Esophagus squamous epithelium (tissue), 5 donors: ENCODE measurements at regions not wholly inside any gene's neighbourhood (a gene's known extent, or its start where the extent isn't known, plus 50 kb on each side); places are given as distances from the start of the nearest gene placed in this dataset.
"Not testable (repeated sequence)": the region's sequence is repeated elsewhere in the genome, so short reads cannot be mapped to it uniquely, and the experiment has no call there.

Experiments
- DNase-seq: peaks from one replicate; lab custom pipeline; 2025; lab: John Stamatoyannopoulos, UW
- H3K27ac ChIP-seq, 4 donors: fragments of 200-600 bp; sonication (generic); one replicate each; pipeline ENCODE4 v1.5.1; 2016 to 2019; ENCODE audit warnings: mild to moderate bottlenecking in 1 of 4
- H3K27me3 ChIP-seq, 4 donors: fragments of 200-600 bp; sonication (generic); 1 replicate in 3 of 4; 2 replicates in 1 of 4; pipeline versions ENCODE4 v1.5.1 to v1.6.0; 2017 to 2021; ENCODE audit warnings: antibody characterized with exemption in 1 of 4
- H3K36me3 ChIP-seq, 3 donors: fragments of 200-600 bp; sonication (generic); one replicate each; pipeline ENCODE4 v1.5.1; 2016 to 2019
- H3K4me1 ChIP-seq, 3 donors: fragments of 200-600 bp; sonication (generic); one replicate each; pipeline ENCODE4 v1.5.1; 2017 to 2019
- H3K4me3 ChIP-seq, 4 donors: fragments of 200-600 bp; sonication (generic); 1 replicate in 3 of 4; 2 replicates in 1 of 4; pipeline ENCODE4 v1.5.1; 2016 to 2019; ENCODE audit warnings: mild to moderate bottlenecking in 2 of 4, moderate library complexity in 1 of 4
- H3K9me3 ChIP-seq, 3 donors: fragments of 200-600 bp; sonication (generic); one replicate each; pipeline ENCODE4 v1.5.1; 2016 to 2019
- WGBS, 2 donors: methylation state at CpG; one replicate each; pipeline ENCODE4 v1.1.5; 2018; 5-methylcytosine and 5-hydroxymethylcytosine counted together
- intact Hi-C: fragments of 100-400 bp; cut with DNase I; formaldehyde crosslinking; loops from one replicate; pipeline ENCODE4 v1.15.0; 2022
- TF ChIP-seq, protein P1 (sequence below), 6 experiments: fragments of 450-650 bp in 4 of 6; fragments of 200-600 bp in 2 of 6; sonication (generic) in 2 of 6; IDR thresholded peaks; one replicate each; pipeline ENCODE4 v1.5.1; 2016 to 2019; ENCODE audit warnings: antibody characterized with exemption in 6 of 6, mild to moderate bottlenecking in 4 of 6, moderate library complexity in 4 of 6
- donor health status: DM: yes; HTN: yes; CAD: no.

DNA sequence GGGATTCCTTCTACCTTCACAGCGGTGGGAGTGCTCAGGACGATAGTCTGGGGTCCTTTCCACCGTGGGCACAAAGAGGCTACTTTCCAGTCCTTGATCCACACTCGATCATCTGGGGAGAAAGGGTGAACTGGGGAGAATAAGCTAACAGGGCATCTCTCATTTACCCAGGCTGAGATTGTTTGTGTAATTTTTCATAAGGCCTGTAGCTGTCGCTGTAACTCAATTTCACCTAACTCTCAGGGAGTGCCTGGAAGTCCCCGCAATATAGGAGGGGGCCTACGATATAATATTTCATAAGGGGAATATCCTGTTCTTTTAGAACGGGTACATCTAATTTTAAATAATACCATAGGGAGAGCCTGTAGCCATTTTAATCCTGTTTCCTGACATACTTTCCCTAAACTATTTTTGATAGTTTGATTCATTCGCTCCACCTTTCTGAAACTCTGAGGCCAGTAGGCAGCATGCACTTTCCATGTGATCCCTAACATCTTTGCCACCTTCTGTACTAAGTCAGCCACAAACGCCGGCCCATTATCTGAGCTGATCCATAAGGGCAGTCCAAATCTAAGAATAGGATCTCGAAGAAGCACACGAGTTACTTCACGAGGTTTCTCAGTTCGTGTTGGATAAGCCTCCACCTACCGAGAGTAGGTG lies 127.2 kb upstream of the CCZ1B start:
- H3K27ac ChIP-seq, result peak overlapping the region; percentile 55 to 84 (median 62)
- 14 to 46% methylated on average over 14 of the region's 16 CpGs for WGBS, 2 donors
- intact Hi-C loops, H3K27me3 ChIP-seq, DNase-seq, H3K9me3 ChIP-seq, H3K36me3 ChIP-seq: not testable (repeated sequence)
- peak overlapping the region in 2 of 4 donors; percentile 34 to 52 for H3K4me3 ChIP-seq
- H3K4me1 ChIP-seq, result peaks cover 0 to 45% (median 4%) of the 10 kb centered on the region in 3 donors
- TF ChIP-seq, protein P1, sequence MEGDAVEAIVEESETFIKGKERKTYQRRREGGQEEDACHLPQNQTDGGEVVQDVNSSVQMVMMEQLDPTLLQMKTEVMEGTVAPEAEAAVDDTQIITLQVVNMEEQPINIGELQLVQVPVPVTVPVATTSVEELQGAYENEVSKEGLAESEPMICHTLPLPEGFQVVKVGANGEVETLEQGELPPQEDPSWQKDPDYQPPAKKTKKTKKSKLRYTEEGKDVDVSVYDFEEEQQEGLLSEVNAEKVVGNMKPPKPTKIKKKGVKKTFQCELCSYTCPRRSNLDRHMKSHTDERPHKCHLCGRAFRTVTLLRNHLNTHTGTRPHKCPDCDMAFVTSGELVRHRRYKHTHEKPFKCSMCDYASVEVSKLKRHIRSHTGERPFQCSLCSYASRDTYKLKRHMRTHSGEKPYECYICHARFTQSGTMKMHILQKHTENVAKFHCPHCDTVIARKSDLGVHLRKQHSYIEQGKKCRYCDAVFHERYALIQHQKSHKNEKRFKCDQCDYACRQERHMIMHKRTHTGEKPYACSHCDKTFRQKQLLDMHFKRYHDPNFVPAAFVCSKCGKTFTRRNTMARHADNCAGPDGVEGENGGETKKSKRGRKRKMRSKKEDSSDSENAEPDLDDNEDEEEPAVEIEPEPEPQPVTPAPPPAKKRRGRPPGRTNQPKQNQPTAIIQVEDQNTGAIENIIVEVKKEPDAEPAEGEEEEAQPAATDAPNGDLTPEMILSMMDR (IDR thresholded peaks at IDR 0.05), result peak in 5 of 6 experiments; percentile 14 to 58 (median 32)

DNA sequence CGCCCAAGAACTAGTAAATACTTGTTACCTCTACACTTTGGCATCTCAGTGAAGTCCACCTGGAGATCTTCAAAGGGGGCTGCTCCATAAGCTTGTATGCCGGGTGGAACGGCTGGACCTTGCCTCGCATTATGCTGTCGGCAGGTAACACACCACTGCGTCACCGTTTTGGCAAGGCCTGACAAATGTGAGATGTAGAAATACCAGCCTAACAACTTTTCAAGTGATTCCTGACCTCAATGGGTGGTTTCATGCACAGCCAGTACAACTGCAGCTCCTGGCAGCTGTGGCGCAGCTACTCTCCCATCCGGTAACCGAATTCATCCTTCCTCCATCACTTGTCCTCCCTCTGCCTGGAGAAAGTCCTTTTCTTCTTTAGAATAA lies 127.7 kb upstream of the CCZ1B start:
- DNase-seq, H3K36me3 ChIP-seq, intact Hi-C loops, H3K9me3 ChIP-seq, H3K27me3 ChIP-seq: not testable (repeated sequence)
- 36 to 51% methylated on average over 5 to 10 of the region's 10 CpGs for WGBS, 2 donors
- peaks cover 0 to 45% (median 4%) of the 10 kb centered on the region in 3 donors for H3K4me1 ChIP-seq
- peak overlapping the region; percentile 55 to 84 (median 62) for H3K27ac ChIP-seq
- peak overlapping the region in 2 of 4 donors; percentile 34 to 52 for H3K4me3 ChIP-seq

DNA sequence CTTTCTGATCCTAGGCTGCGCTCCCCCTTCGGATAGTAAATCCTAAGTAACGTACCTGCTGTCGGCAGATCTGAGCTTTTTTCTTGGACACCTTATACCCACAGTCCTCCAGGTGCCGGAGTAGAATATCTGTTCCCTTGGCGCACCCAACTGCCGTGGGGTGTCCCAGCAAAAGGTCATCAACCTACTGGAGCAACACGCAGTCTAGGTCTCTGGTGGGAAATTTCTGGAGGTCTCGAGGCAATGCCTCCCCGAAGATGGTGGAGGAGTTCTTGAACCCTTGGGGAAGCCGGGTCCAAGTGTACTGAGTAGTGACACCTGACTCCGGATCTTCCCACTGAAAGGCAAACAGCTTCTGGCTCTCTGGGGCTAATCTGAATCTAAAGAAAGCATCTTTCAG lies 129.3 kb upstream of the CCZ1B start:
- peaks cover 0 to 39% (median 4%) of the 10 kb centered on the region in 3 donors for H3K4me1 ChIP-seq
- H3K27ac ChIP-seq, H3K27me3 ChIP-seq, H3K9me3 ChIP-seq, DNase-seq, intact Hi-C loops, H3K36me3 ChIP-seq, H3K4me3 ChIP-seq: not testable (repeated sequence)
- 58 to 84% methylated on average over 7 to 8 of the region's 12 CpGs for WGBS, 2 donors

DNA sequence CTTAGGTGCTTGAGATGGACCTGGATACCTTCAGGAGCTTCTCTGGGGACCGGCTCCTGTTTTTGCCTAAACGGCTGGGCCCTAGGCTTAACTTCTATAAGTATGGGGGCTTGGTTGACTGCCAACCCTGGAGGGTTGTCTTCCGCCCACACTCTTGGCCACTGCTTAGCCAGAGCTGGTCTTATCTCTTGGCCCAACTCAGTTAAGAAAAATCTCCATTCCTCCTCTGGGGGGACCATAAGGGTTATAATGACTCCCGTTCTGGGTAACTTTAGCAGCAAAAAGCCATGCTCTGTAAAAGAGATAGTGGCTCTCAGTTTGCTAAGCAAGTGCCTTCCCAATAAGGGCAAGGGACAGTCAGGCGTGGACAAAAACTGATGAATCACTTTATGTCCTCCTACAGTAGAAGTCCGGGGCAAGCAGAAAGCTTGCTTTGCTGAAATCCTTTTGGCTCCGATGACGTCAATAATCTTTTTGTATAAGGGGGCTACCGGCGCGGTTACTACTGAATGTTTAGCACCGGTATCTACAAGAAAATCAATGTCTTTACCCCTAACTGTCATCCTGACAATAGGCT lies 130.0 kb upstream of the CCZ1B start:
- DNase-seq, H3K9me3 ChIP-seq, H3K4me3 ChIP-seq, H3K27me3 ChIP-seq, H3K27ac ChIP-seq, H3K36me3 ChIP-seq, intact Hi-C loops: not testable (repeated sequence)
- WGBS, 2 donors, result 65 to 82% methylated on average over 10 to 11 of the region's 12 CpGs
- peaks cover 0 to 33% (median 4%) of the 10 kb centered on the region in 3 donors for H3K4me1 ChIP-seq

DNA sequence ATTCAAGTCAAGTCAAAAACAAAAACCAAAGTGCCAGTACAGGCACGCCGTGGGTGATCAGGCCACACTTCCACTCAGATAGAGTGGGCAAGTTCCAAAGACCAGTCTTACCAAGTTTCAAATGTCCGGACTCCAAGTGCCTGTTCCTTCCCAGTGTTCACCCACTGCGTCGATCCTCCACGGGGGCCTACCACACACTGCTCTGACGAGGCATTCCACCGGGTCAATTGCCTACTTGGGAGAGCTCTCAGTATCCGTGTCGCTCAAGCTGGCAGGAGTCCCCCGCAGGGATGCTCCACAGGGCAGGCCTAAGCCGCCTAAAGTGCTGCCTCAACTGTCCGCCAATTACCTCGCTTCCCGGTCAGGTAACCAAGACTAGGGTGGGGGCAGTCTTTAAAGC lies 132.3 kb upstream of the CCZ1B start:
- DNase-seq, intact Hi-C loops, H3K9me3 ChIP-seq, H3K4me3 ChIP-seq, H3K36me3 ChIP-seq, H3K27me3 ChIP-seq, H3K27ac ChIP-seq: not testable (repeated sequence)
- peaks cover 0 to 25% (median 4%) of the 10 kb centered on the region in 3 donors for H3K4me1 ChIP-seq
- WGBS, 2 donors, result 91 to 92% methylated on average over 14 to 15 of the region's 15 CpGs

DNA sequence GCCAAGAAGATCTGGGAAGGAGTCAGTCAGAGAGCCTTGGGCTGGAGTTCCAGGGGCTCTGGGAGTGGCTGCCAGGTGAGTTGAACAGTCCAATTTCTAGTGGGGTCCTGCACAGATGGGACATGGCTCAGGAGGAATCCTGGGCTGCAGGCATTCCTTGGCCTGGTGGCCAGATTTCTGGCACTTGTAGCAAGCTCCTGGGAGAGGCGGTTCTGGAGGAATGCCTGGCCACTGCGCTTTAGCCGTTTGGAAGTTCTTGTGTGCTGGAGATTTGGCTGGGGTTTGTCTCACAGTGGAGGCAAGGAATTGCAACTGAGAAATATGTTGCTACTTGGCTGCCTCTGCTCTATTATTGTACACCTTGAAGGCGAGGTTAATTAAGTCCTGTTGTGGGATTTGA lies 133.9 kb upstream of the CCZ1B start:
- DNase-seq, H3K27ac ChIP-seq, intact Hi-C loops, H3K4me3 ChIP-seq, H3K9me3 ChIP-seq, H3K36me3 ChIP-seq, H3K27me3 ChIP-seq: not testable (repeated sequence)
- H3K4me1 ChIP-seq, result peaks cover 0 to 13% (median 0%) of the 10 kb centered on the region in 3 donors
- WGBS, 2 donors, result 53 to 80% methylated on average over 2 to 3 of the region's 4 CpGs

DNA sequence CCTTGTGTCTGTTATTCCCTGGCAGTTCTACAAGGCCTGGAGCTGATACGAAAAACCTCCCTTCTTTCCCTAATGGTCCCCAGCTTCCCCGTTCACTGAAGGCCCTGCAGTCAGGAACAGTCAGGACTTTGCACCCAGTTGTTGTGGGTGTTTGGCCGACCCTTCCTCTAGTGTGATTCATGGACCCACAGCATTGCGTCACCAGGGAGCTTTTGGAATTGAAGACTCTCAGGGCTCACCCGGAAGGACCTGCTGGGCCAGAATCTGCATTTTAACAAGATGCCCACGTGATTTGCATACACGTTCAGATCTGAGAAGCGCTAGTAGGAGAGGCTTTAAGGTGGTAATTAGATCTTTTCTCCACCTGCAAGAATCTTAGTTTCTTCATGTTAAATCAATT lies 136.8 kb upstream of the CCZ1B start:
- intact Hi-C loops, DNase-seq, H3K4me3 ChIP-seq, H3K9me3 ChIP-seq, H3K36me3 ChIP-seq, H3K27me3 ChIP-seq, H3K4me1 ChIP-seq, H3K27ac ChIP-seq: not testable (repeated sequence)
- WGBS, 2 donors, result 53 to 70% methylated on average over 2 to 5 of the region's 8 CpGs

DNA sequence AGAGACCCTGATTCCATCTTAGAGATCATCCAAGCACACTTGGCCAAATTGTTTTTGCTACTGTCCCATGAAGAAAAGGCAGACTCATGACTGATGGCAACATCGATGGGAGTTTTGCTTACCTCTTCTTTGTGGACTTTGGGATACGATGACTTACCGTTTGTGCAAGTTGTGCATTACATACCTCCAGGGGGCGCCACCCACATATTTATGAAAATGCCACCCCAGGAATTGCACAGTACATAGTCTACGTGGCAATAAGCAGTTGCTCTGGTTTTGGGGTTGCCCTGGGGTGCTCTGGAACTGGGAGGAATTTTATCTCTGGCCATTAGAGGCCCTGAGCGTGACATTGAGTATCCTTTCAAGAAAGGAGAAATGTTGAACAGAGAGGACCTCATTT lies 139.0 kb upstream of the CCZ1B start:
- DNase-seq, H3K36me3 ChIP-seq, H3K27ac ChIP-seq, H3K9me3 ChIP-seq, H3K4me1 ChIP-seq, H3K27me3 ChIP-seq, intact Hi-C loops, H3K4me3 ChIP-seq: not testable (repeated sequence)
- WGBS, 2 donors, result 26 to 33% methylated on average over 6 of the region's 6 CpGs
- TF ChIP-seq, protein P1 (IDR thresholded peaks at IDR 0.05), result peak in 5 of 6 experiments; percentile 35 to 72 (median 56)

DNA sequence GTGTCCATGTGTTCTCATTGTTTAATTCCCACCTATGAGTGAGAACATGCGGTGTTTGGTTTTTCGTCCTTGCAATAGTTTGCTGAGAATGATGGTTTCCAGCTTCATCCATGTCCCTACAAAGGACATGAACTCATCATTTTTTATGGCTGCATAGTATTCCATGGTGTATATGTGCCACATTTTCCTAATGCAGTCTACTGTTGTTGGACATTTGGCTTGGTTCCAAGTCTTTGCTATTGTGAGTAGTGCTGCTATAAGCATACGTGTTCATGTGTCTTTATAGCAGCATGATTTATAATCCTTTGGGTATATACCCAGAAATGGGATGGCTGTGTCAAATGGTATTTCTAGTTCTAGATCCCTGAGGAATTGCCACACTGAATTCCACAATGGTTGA lies 144.1 kb upstream of the CCZ1B start:
- H3K9me3 ChIP-seq, H3K4me3 ChIP-seq, H3K4me1 ChIP-seq, H3K36me3 ChIP-seq, H3K27me3 ChIP-seq, DNase-seq, intact Hi-C loops, H3K27ac ChIP-seq: not testable (repeated sequence)
- WGBS, 2 donors, result 80 to 81% methylated on average over 3 of the region's 3 CpGs

DNA sequence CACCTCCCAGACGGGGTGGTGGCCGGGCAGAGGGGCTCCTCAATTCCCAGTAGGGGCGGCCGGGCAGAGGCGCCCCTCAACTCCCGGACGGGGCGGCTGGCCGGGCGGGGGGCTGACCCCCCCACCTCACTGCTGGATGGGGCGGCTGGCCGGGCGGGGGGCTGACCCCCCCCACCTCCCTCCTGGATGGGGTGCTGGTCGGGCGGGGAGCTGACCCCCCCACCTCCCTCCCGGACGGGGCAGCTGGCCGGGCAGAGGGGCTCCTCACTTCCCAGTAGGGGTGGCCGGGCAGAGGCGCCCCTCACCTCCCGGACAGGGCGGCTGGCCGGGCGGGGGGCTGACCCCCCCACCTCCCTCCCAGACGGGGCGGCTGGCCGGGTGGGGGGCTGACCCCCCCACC lies 148.8 kb upstream of the CCZ1B start:
- H3K27me3 ChIP-seq, intact Hi-C loops, H3K36me3 ChIP-seq, H3K9me3 ChIP-seq, DNase-seq, H3K4me3 ChIP-seq, H3K4me1 ChIP-seq, H3K27ac ChIP-seq: not testable (repeated sequence)
- no CpG with 5 or more reads among the region's 27 CpGs for WGBS, 2 donors

DNA sequence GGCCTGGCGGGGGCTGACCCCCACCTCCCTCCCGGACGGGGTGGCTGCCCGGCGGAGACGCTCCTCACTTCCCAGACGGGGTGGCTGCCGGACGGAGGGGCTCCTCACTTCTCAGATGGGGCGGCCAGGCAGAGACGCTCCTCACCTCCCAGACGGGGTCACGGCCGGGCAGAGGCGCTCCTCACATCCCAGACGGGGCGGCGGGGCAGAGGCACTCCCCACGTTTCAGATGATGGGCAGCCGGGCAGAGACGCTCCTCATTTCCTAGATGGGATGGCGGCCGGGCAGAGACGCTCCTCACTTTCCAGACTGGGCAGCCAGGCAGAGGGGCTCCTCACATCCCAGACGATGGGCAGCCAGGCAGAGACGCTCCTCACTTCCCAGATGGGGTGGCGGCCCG lies 149.3 kb upstream of the CCZ1B start:
- DNase-seq, H3K27me3 ChIP-seq, H3K36me3 ChIP-seq, H3K4me3 ChIP-seq, H3K9me3 ChIP-seq, intact Hi-C loops, H3K4me1 ChIP-seq, H3K27ac ChIP-seq: not testable (repeated sequence)
- WGBS, 2 donors, result no CpG with 5 or more reads among the region's 28 CpGs
